GM19238 (cell line): ENCODE measurements at regions not wholly inside any gene's neighbourhood (a gene's known extent, or its start where the extent isn't known, plus 50 kb on each side); places are given as distances from the start of the nearest gene placed in this dataset.
"Not testable (repeated sequence)": the region's sequence is repeated elsewhere in the genome, so short reads cannot be mapped to it uniquely, and the experiment has no call there.

Experiments
- DNase-seq: peaks from one replicate; pipeline ENCODE4 v3.0.0; 2011; ENCODE audit warnings: low spot score; ENCODE audit not compliant: insufficient read length

- no peak for DNase-seq
These were observed 304.2 kb downstream of the DNAH5 start for GRCh38 chr5:13640270-13640669.

DNA sequence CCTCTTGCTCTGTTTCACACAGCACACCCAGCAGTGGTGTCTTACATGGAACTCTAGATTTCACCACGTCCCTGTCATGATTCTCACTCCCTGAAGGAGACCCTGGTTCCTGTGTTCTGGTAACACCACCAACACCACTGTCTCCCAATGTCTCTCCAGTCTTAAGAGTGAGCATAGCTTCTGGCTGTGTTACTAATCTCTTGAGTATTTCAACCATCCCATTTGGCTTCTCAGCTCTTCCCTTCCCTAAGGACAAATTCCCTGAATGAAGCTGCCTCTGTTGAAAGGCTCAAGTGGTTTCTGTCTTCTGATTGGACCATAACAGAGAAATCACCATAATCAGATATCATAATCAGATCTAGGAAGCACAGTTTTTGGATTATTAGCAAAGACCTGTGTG is 311.8 kb downstream of the DNAH5 start:
- DNase-seq: no peak

DNA sequence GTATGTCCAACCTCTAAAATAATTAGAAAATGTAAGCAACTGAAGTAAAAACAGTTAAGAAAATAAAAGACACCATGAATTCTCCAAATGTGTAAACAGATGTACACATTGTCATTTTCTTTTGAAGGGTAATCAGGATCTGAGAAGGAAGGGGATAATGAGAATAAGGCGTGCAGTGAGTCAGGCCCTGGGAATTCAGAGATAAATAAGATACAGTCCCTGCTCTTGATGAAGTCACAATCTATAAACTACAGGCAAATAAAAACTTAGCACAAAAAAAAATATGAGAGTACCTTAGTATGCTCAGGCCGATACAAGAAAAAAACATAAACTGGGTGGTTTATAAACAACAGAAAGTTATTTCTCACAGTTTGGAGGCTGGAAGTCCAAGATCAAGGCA is 315.3 kb downstream of the DNAH5 start:
- no peak for DNase-seq

- DNase-seq: no peak
These were observed 316.6 kb downstream of the DNAH5 start for GRCh38 chr5:13627673-13628454.

DNA sequence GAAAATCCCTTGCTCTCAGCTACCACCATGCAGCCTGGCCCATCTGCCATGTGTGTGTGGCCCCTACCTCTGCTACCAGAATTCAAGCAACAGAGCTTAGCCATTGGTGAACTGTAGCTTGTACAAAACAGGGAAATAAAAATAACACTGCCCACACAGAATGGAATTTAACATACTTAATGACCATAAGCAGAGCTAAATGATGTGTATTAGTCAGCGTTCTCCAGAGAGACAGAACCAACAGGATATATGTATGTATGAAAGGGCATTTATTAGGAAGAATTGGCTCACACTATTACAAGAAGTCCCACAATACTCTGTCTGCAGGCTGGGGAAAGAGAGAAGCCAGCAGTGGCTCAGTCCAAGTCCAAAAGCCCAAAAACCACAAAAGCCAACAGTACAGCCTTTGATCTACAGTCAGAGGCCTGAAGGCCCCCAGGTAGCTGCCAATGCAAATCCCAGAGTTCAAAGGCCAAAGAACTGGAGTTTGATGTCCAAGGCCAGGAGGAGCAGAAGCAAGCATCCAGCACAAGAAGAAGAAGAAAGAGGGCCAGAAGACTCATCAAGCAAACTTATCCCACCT is 318.8 kb downstream of the DNAH5 start:
- DNase-seq: no peak

GRCh38 chr5:13624283-13625074 is 320.0 kb downstream of the DNAH5 start:
- no peak for DNase-seq

- no peak for DNase-seq
These were observed 330.9 kb downstream of the DNAH5 start for GRCh38 chr5:13613621-13614020.

DNA sequence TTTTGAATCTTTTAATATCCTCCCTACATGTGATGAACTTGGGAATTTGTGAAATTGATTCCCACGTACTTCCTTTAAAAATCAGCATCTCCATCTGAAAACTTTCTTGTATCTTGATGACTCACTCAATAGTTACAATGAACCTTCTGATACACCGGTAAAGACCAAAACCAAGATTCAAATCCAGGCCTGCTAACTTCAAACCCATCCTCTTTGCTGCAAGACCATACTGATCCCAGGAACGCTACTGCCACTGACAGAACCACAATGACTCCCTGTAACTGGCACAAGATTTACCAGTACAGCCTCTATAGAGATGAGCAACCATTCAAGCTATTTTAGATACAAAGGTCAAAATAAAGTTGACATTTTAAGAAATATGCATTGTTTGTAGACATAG is 332.9 kb downstream of the DNAH5 start:
- no peak for DNase-seq

DNA sequence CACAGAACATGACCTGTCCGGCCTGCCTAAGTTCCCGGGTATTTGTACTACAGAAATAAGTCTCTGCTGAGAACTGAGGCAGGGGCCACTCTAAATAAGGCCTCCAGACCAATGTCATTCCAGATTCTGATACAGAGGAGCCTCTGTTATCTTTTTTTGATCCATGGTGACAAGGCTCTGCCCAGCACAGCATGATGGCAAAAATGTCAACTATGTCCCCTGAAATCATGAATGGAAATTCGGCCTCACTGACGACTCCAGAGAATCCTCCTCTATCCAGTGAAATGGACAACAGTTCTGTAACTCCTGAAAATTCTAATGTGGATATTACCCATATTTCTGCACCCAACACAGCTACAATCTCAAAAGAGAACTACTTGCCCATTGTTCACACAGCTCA is 335.0 kb downstream of the DNAH5 start:
- no peak for DNase-seq

- DNase-seq: no peak
These were observed 338.4 kb downstream of the DNAH5 start for GRCh38 chr5:13606051-13606450.

DNA sequence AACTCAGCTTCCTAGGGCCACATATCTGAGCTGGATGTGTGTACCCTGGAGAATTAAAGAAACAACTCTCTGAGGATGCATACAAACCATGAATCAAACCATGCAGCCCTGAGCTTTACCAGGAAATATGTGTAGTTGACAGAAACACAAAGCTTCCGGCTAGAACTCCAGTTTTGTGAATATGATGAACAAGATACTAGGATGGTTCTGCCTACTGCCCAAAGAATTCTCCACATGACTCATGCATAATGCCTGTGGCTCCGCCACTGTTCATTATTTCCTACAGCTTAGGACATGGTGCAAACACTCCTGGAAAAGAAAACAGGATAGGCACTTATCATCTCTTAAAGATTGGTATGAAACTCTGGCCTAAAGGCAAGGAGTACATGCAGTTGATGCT is 343.4 kb downstream of the DNAH5 start:
- DNase-seq: no peak

DNA sequence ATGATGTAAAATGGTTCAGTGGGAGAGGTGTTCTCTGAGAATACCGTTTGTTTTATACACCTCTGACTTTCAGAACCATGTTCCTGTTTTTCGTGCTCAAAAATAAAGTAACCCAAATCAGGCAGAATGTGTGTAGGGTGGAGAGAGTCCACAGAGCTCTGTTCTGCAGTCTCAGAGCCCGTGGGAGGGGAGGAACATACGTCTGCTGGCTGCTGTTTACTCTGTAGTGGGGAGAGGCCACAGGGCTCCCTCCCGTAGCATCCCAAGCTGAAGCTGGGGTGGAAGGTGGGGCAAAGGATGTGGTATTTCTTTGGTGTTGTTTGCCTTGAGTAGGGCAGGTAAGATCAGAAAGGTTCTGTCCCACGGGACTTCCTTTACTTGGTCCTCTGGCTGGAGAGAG is 348.5 kb downstream of the DNAH5 start:
- no peak for DNase-seq

DNA sequence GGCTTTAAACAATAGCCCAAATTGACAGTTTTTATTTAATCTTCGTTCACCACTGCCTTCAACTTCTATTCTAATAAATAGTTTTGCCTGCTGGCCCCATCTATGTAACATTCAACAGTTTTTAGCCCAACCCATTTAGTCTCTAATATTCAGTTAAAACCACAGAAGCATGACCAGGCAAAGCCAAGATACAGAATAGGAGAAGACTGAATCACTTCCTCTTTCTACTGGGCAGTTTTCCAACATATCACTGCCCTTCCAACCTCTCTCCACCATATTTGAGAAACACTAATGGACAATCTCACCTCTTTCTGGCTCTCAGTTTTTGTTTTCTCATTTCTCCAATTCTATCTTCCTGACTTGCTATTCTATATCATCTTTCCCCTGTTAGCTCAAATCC is 352.9 kb downstream of the DNAH5 start:
- no peak for DNase-seq

- no peak for DNase-seq
These were observed 359.2 kb downstream of the DNAH5 start for GRCh38 chr5:13585324-13585723.

- no peak for DNase-seq
These were observed 362.6 kb downstream of the DNAH5 start for GRCh38 chr5:13581914-13582313.

DNA sequence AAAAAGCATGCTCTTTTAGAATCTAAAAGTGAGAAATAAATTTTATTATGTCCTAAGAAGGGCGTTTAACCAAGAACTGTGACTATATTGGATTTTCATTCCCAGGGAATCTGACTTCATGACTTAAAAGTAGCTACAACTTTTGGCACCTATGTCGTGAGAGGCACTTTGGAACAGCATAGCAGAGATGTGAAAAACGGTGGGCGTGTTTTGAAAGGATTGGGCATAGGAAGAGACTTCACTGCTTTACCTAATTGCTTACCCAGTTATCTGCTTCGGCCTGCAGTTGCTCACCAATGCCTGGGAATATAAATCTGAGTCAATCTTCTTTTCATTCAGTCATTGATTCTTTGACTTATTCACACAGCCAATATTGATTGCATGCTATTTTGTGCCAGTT is 363.4 kb downstream of the DNAH5 start:
- no peak for DNase-seq

DNA sequence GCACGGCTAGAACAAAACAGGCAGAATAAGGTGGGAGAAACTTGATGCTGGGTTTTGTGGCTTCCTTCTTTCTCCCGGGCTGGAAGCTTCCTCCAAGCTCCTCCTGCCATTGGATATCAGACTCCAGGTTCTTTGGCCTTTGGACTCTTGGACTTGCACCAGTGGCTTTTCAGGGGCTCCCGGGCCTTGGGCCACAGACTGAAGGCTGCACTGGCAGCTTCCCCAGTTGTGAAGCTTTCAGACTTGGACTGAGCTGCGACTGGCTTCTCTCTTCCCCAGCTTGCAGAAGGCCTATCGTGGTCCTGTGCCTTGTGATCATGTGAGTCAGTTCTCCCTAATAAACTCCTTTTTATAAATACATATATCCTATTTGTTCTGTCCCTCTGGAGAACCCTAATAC is 364.4 kb downstream of the DNAH5 start:
- DNase-seq: no peak

DNA sequence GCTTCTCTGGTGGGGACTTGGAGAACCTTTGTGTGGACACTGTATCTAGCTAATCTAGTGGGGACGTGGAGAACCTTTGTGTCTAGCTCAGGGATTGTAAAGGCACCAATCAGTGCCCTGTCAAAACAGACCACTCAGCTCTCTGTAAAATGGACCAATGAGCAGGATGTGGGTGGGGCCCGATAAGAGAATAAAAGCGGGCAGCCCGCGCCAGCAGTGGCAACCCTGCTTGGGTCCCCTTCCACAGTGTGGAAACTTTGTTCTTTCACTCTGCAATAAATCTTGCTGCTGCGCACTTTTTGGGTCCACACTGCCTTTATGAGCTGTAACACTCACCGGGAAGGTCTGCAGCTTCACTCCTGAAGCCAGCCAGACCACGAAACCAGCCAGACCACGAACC is 365.4 kb downstream of the DNAH5 start:
- not testable (repeated sequence) for DNase-seq

DNA sequence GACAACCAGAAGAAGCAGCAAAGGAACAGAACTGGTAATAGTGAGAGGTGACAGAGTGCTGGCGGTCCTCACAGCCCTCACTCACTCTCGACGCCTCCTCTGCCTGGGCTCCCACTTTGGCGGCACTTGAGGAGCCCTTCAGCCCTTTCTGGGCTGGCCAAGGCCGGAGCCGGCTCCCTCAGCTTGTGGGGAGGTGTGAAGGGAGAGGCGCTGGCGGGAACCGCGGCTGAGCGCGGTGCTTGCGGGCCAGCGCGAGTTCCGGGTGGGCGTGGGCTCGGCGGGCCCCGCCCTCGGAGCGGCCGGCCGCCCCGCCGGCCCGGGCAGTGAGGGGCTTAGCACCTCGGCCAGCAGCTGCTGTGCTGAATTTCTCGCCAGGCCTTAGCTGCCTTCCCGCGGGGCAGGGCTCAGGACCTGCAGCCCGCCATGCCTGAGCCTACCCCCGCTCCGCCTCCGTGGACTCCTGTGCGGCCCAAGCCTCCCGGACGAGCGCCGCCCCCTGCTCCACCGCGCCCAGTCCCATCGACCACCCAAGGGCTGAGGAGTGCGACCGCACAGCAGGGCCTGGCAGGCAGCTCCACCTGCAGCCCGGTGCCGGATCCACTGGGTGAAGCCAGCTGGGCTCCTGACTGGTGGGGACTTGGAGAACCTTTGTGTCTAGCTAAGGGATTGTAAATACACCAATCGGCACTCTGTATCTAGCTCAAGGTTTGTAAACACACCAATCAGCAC is 366.0 kb downstream of the DNAH5 start:
- DNase-seq: not testable (repeated sequence)

- DNase-seq: no peak
These were observed 369.9 kb downstream of the DNAH5 start for GRCh38 chr5:13574574-13574973.

DNA sequence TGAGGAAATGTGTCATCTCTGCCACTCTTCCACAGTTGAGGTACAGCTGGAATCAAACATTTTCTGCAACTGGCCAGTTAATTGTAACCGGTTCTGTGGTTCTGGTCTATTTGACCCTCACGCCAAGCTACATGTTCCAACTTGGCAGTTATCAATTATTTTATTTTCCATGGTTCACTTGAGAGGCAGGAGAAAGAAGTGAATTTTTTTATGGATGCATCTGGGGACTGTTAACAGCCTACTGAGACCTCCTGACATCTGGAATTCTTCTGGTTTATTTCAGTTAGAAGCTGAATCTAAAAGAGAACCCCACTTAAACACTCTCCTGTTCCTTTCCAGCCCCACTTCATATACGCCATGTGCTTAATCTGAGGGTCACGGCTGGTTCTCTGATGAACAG is 372.3 kb downstream of the DNAH5 start:
- DNase-seq: no peak
